ENCODE measurements at regions not wholly inside any gene's neighbourhood (a gene's known extent, or its start where the extent isn't known, plus 50 kb on each side); places are given as distances from the start of the nearest gene placed in this dataset.
"Not testable (repeated sequence)": the region's sequence is repeated elsewhere in the genome, so short reads cannot be mapped to it uniquely, and the experiment has no call there.

DNA sequence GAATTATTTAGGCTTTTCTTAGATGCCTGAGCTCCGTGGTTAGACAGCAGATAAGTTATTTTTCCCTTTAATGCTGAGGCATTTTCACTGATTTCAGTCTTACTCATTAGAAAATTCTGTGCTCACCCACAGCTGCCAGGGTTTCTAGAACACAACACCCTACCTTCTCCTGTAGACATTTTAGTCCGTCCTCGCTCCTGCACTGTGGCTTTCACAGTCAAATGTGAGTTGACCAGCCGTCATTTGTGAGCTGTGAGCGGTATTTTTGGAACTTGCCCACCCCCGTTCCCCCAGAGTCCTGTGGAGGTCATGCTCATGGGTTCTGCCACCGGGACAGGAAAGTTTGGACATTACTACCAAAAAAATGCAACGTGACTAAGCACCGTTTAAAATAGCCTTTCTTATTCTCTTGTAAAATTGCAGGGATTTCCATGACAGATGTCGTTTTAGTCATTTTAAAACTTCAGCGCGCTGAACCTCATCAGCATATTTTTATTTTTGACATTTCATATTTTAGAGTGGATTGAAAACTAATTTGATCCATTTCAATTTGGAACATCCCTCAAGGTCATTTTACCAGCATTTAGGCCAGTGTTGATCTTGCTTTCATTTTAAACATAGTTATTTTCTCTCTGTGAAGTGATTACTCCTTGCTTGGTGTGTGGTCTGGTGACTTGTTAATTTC, 249.6 kb upstream of the PLGLB2 start:
- not testable (repeated sequence) for DNase-seq

DNA sequence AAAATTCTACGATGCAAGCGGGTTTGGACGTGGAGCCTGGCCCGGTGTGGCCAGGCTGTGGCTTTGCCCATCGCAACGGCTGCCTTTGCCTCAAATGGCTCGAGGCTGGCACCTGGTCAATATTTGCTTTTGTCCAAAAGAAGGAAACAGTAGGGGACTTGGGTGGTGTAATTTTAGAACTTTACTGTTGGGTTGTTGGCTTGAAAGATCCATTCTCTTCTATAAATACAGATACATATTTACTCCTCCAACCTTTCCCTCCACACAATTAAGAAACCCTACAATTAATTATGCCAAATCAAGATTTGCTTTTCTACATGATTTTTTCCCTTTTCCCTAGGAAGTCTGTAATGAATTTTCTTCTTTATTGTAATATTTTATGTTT, 249.0 kb upstream of the PLGLB2 start:
- DNase-seq = not testable (repeated sequence)

DNA sequence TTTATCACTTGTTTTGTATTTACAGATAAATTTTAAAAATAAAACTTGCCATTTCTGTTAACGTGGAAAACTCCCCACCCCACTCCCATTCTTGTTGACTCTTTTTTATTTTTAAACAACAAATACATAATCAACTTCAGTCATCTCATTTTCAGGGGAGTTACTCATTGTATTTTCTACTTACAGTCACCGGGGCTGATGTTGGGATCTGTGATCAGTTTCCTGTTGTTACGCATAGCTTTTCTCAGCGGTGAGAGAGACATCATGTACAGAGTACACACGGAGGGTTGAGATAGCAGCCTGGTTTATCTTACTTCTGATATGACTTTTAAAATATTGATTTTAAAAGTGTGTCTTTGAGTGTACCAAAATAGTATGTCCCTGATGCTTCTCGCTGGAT, 248.0 kb upstream of the PLGLB2 start:
- DNase-seq = not testable (repeated sequence)

DNA sequence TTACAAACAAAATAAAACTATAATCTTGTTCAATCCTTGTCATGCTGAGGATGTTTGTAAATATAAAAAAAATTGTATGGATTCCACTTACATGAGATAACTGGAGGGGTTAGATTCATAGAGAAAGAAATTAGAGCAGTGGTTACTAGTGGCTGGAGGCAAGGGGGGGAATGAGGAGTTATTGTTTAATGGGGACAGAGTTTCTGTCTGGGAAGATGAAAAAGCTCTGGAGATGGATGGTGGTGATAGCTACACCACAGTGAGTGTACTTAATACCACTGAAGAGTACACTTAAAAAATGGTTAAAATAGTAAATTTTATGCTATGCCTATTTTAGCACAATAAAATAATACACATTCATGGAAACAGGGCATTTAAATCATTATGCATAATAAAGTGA, 247.5 kb upstream of the PLGLB2 start:
- DNase-seq = not testable (repeated sequence)

DNA sequence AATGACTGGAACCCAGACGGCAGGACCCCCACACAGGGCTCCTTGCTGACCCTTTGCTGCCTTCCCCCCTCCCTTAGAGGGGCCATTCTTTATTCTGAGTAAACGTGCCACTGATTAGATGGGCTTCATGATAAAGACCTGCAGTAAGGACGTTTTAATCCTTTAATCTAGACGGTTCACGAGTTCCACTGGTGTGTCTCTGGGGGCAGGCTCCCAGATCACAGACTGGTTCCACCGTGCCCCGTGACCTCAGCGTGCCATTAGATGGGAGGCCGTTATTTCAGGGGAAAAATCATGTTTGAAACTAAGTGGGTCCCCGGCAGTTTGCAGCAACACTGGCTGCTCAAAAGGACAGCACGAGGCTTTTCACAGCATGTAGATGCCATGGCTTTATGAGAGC, 246.9 kb upstream of the PLGLB2 start:
- not testable (repeated sequence) for DNase-seq

DNA sequence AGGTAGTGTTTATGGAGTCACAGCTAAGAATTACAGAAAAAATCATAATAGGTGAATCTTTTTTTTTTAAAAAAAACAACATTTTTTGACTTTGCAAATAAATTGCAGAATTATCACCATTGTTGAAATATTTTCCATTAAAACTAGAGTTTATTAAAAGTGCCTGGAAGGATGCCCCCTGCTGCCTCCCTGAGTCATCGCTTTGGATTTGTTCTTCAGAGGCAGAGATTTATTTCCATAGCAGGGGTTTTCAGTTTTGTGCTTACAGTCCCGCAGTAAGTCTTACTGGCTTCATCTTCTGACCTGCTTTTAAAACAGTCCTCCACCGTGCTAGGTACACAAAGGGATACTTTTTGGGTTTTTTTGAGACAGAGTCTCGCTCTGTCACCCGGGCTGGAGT, 244.9 kb upstream of the PLGLB2 start:
- DNase-seq = not testable (repeated sequence)

DNA sequence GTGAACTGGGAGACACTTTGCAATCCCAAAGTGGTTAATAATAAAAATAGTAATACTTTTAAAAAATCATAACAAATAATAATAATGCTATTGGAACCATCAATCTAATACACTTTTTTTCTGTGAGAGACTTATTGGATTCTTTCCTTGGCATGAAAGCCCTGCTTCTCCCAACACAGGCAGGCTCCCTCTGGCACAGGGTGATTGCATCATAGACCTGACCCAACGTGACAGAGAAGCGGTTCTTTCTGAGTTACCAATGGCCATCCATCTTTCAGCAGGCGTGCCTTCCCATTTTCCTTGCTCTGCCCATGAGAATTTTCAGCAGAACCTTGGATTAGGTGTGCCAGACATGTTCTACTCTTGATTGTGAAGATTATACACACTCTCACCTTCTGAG, 242.6 kb upstream of the PLGLB2 start:
- DNase-seq = not testable (repeated sequence)

DNA sequence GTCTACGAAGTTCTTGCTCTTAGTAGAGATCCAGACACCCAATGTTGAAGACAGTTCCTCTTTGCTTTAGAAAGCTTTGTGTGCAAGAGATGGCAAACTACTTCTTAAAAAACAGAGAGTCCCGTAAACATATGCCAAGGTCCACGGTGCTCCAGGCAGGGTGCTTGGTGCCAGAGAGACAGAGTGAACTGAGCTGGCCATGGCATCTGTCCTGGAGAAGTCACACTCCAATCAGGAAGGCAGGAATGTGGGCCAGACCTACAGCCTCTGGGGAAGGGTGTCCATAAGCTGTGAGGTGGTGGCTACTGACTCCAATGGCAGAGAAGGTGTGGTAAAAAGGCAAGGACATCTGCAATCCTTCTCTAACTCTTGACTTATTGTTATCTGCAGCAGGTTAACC, 242.0 kb upstream of the PLGLB2 start:
- not testable (repeated sequence) for DNase-seq

DNA sequence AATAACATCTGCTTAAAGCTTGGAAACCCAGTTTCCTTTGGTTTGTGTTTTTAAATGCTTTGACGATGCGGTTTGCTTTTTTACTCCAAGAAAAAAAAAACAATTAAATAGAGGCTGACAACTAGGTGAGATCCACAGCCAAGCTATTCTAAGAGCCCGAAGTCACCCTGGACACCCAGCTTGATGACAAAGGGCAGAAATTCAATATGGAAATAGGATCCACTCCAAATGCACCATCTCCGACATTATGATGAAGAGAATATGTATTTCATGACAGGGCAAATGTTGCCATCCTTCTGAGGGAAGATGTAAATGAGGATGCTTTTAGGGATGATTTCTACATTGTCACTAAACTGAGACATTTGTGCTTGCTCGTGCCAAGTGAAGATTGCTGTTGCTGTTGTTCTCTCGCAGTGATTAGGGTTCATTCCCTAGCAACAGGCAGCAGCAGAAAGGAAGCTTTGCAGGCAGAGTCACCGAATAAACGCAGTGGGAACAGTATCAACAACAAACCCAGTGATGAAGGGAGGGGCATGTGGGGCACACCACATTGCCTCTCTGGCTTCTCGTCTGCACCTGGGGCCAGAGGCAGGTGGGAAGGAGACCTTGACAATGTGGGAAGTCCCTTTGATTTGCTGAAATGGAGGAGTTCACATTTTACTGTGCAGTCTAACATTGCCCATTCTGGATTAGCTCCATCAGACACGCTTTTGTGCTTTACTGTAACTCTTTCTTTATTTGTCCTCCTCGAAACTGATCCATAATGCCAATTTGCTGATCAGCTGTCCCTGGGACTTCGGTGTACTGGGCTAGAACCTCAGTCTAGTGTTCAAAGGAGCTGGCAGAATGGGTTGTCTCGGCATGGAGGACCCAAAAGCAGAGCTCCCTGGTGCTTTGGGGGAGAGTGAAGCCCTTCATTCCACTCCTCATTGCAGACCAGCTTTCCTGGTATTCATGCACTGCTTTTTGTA, 240.2 kb upstream of the PLGLB2 start:
- not testable (repeated sequence) for DNase-seq

DNA sequence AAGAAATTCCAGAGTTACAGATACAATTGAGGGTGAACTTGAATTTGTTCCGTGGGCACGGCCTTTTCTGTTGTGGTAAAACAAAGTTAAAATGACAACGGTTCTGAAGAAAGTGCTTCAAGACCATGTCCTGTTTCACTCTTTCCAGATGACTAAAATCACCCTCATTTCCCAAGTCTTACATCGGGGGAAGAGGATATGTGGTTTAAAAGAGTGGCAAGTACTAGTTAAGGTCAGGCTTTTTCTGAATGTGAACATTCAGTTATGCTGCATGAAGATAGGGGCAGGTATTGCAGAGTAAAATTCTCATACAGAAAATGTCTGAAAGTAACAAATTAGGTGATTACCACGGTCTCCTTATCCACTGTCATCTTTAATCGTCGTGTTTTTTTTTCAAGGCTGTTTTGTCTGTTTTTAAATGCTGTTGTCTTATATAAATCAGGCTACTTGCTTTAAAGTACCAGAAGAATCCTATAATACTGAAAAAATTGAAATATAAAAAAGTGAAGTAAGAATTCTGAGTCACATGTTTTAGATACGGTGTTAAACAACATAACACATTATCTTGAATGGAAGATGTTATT, 236.6 kb upstream of the PLGLB2 start:
- not testable (repeated sequence) for DNase-seq

DNA sequence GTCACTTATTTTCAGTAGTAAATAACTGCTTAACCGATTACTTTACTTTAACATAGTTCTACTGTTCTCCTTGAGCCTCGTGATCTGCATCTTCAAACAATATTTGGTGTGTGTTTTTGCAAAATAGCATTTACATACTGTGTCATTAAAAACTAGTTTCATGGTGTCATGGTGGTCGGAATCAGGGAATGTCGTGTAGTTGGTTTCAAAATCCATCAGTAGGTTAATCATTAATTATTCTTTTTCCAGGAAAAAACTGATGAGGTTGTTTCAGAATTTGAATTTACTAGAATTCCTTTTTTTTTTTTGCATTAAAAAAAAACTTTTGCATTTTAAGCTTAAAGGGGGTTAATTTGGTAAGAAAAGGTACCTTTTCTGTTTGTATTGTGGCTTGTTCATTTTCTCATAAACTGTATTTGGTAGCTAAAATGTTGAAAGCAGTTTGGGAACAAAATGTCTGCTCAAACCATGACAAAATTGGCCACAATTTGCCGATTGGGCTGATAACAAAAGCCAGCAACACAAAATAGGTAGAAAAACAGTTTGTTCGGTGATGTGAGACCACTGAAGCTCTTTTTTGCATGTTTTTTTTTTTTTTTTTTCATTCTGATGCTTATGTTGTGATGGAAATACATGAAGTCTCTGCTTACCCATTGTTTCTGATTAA, 234.9 kb upstream of the PLGLB2 start:
- DNase-seq = not testable (repeated sequence)

DNA sequence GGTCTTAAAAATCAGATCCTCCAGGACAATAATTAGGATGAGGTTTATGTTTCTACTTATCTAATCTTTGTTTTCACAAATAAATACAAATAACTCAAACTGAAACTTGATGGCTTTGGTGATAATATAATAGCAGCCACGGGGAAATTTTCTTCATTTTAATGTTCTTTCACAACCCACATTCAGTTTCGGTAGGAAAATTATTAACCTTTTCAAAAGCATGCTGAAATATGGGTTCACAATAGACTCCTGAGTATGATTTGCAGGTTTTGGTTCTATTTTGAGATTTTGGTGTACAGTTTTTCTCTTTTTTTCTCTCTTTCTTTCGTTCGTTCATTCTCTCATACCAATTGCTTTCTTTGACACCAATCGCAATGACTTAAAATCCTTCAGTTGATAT, 233.9 kb upstream of the PLGLB2 start:
- DNase-seq = not testable (repeated sequence)

DNA sequence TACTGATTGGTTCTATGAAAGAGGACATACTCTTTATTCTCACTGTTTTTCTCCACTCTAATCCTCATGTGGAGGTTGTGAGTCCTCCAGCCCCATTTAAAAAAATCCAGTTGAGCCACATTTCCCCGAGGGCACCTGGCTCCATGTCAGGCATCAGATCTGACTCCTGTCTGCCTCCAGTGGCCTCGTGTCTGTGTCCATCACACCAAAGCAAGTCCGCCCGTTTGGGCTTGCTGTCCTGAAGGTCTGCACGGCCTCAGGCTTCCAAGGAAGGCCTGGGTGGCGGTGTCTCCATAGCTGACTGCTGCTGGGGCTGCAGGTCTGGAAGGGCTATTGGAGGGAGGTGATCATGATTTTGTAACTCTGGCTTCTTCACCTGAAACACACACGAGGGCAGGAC, 233.4 kb upstream of the PLGLB2 start:
- not testable (repeated sequence) for DNase-seq

DNA sequence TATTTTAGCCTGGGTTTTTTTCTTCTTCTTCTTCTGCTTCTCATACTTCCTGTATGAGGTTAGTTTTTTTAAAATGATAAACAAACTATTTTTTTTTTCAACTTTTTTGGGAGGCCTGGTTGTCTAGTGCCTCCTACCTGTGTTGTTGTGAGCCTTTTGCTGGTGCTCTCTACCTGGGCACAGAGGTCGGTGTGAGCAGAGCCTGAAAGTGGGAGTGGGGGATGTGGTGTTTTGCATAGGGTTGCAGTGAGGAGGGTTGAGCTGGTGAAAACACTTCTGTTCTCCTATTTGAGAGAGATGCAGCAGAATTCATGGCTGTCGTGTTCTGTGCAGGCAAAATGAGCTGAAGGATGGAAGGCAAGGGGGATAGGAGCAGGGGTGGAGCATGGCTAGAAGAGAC, 232.7 kb upstream of the PLGLB2 start:
- peak; percentile 47 for DNase-seq

DNA sequence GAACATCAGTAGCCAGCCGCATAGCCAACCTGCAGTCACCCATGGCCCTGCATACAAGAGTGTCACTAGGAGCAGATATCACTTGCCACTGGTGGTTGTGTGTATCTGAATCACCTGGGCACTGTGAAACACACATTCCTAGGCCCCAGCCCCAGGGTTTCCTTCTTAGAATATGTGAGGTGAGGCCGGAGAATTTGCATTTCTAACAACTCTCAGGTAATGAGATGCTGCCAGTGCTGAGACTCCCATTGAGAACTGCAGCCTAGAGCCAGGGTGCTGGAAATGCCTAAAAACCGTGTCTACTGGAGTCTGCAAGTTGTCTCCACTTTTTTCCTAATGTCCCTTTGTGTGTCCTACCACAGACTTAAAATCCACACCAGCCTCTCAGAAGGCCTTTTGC, 232.0 kb upstream of the PLGLB2 start:
- DNase-seq = not testable (repeated sequence)

DNA sequence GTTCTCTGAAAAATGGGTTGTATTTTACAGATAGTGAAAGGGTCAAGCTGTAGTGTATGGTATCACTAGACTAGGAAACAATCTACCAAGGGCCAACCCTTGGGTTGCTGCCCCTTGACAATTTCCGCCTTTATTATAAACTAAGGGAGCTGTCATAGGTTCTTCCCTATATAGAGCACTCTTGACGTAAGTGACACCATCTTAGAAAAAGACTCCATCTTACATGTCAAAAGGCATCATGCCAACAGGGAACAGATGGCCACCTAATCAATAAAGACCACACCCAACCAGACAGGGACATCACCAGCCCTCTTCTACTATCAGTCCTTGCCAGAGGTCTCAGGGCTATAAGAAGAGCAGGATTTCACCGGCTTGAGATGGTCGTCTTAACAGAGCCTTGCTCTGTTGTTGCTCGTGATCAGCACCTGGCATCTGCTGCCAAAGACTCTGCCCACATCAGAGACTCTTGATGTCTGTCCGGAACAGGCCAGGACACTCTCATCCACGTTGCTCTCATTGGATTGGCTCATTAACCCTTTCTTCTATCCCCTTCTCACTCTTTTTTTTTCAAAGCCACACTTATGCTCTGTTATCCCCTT, 231.4 kb upstream of the PLGLB2 start:
- peak; percentile 3 for DNase-seq

DNA sequence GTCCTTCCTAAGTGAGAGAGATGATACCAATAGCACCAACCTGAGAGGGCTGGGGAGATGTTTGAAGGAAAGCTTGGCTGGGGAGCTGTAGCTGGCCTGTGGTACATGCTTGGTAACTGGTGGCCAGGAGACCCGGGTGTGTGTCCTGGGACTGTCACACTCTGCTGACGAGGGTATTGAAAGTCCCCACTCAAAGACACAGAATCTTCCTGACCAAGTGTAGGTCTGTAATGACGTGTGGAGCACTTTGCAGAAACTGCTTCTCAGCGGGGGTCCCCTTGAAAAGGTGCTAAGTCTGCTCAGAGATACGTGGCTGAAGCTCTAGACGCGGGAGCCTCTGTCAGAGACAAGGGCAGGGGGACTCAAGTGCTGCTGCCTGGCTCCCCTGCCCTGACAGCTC, 230.4 kb upstream of the PLGLB2 start:
- peak; percentile 1 for DNase-seq

DNA sequence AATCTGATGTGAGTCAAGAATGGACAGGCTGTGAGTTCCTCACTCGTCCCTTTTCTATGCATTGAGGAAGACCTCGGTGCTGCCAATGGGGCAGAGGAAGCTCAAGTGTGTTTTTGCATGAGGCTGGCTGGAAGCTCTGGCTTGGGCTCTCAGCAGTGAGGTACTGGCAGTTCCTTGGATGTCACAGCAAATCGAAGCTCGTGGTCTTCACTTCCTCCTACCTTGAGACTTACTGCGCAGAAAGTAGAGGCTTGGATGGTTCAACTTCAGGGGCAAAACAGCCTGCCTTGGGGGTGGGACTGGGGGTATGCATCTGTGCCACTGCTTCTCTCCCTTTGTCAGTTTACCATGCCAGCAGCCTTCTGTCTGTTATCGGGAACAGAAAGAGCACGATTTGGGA, 229.8 kb upstream of the PLGLB2 start:
- DNase-seq = peak; percentile 3

DNA sequence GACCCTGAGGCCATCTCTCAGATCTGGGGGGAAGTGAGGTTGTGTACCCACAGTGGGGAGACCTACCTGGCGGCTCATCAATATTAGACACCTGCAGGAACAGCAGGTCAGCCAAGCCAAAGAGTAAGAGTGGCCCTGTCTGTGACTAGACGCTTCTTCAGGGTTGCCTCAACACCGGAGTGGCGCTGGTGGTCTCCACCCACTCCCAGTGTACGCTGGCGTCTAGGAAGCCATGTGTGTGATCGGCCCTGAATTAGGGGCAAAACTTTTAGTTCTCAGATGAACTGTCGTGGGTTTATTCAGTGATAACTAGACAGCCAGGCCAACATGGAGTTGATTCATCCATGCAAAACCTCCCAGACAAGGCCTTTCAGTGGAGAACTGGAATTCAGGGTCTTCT, 229.3 kb upstream of the PLGLB2 start:
- DNase-seq = peak; percentile 0

DNA sequence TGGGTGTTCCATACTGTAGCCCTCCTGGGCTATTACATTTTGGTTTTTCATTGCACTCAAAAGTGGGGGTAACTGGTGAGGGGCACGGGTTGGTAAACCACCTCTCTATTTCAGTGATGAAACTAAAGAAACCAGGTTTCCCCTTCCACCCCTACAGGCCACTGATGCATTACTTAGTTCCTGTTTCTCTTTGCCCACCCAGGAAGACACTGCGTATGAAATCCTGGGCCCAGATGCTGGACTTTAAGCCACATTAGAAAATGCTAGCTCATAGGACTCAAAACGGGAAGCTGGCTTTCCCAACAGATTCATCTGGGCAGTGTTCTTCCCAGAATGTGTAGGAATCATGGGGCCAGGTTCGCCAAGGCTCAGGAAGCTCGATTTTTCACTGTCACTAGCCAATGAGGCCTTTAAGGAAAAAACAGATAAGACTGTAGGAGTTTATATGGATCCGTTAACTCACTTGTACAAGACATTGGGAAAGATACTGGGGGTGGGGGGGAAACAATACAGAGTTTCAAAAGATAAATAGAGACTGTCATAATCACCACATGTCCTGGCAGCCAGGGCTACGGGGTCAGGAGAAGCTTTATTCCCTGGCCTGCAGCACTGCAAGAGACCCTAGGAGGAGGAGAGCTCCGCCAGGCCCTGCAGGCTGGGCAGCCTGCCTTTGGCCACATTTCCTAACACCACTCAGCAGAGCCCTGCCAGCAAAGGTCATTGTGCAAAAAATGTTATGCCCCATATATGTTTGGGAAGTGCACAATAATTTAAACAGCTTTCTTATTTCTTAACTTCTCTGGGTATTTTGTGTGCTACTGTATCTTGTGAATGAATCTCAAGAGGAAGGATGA, 228.5 kb upstream of the PLGLB2 start:
- not testable (repeated sequence) for DNase-seq

DNA sequence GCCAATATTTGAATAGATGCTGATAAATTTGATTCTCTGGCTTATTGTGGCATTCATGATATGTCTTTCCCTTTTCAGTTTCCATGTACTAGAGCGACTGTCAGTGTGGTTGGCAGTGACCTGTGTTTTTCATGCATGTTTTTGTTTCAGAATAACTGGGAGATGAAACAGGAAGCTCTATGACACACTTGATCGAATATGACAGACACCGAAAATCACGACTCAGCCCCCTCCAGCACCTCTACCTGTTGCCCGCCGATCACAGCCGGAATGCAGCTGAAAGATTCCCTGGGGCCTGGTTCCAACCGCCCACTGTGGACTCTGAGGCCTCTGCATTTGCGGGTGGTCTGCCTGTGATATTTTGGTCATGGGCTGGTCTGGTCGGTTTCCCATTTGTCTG, 226.8 kb upstream of the PLGLB2 start:
- DNase-seq = peak; percentile 63

DNA sequence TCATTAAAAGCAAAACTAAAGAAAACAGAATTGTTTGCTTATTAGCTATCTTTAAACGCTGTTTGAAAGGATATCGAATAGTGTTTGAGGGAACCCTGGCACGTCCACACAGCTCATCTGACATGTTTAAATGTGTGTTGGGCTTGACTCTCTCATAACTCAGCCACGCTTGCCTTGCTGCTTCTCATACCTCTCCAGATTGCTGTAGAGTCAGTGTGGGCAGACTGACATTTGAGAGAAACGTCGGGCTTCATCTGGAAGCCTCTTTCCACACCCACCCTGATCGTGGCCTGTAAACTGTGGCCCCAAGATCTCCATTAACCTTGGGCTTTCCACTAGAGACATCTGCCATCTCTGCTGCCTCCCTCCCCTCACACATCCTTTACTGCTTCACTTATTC, 226.4 kb upstream of the PLGLB2 start:
- peak; percentile 9 for DNase-seq
